Subcutaneous abdominal adipose tissue (tissue), 5 donors: ENCODE measurements at regions not wholly inside any gene's neighbourhood (a gene's known extent, or its start where the extent isn't known, plus 50 kb on each side); places are given as distances from the start of the nearest gene placed in this dataset.
"Not testable (repeated sequence)": the region's sequence is repeated elsewhere in the genome, so short reads cannot be mapped to it uniquely, and the experiment has no call there.

Experiments
- H3K27ac ChIP-seq: one replicate; pipeline ENCODE4 v1.7.0; 2013; ENCODE audit warnings: low read depth, mild to moderate bottlenecking, inconsistent platforms, low read length, moderate library complexity
- H3K27me3 ChIP-seq, 5 donors: one replicate each; pipeline ENCODE4 v1.7.0; 2013; ENCODE audit warnings: low read length in 5 of 5, inconsistent platforms in 1 of 5; ENCODE audit not compliant: control insufficient read depth in 5 of 5, insufficient read depth in 4 of 5
- H3K36me3 ChIP-seq, 5 donors: one replicate each; pipeline ENCODE4 v1.7.0; 2013; ENCODE audit warnings: low read length in 5 of 5; ENCODE audit not compliant: control insufficient read depth in 5 of 5, insufficient read depth in 5 of 5
- H3K4me1 ChIP-seq, 5 donors: one replicate each; pipeline ENCODE4 v1.7.0; 2013; ENCODE audit warnings: low read length in 5 of 5, mild to moderate bottlenecking in 3 of 5, moderate library complexity in 1 of 5; ENCODE audit not compliant: control insufficient read depth in 5 of 5, insufficient read depth in 5 of 5
- H3K4me3 ChIP-seq, 5 donors: one replicate each; pipeline ENCODE4 v1.7.0; 2013; ENCODE audit warnings: low read length in 5 of 5, low read depth in 1 of 5
- H3K9ac ChIP-seq, 5 donors: one replicate each; pipeline ENCODE4 v1.7.0; 2013; ENCODE audit warnings: low read length in 5 of 5, mild to moderate bottlenecking in 4 of 5, moderate library complexity in 3 of 5
- H3K9me3 ChIP-seq, 5 donors: one replicate each; pipeline ENCODE4 v1.7.0; 2013; ENCODE audit warnings: low read length in 5 of 5; ENCODE audit not compliant: control insufficient read depth in 5 of 5
- donor health status: healthy.
- donor health status: healthy.
- donor health status: healthy.
- donor health status: healthy.
- donor health status: healthy.

- H3K9ac ChIP-seq, H3K9me3 ChIP-seq, H3K4me3 ChIP-seq, H3K4me1 ChIP-seq, H3K36me3 ChIP-seq, H3K27me3 ChIP-seq, H3K27ac ChIP-seq: not testable (repeated sequence)
Measured at GRCh38 chr3:106486945-106487639, 618.3 kb upstream of the CBLB start.

- no peak overlapping the region for H3K9ac ChIP-seq
- no peaks in the 10 kb centered on the region for H3K9me3 ChIP-seq
- H3K36me3 ChIP-seq = no peaks in the 10 kb centered on the region
- H3K27ac ChIP-seq = no peak overlapping the region
- H3K4me3 ChIP-seq = no peak overlapping the region
- no peaks in the 10 kb centered on the region for H3K27me3 ChIP-seq
- H3K4me1 ChIP-seq = no peaks in the 10 kb centered on the region
Measured at GRCh38 chr3:106488331-106488730, 619.5 kb upstream of the CBLB start.

GRCh38 chr3:106491796-106492195 is 623.0 kb upstream of the CBLB start:
- Histone ChIP-seq H3K9ac (no peak overlapping the region), H3K27me3 (no peaks in the 10 kb centered on the region), H3K4me1 (no peaks in the 10 kb centered on the region), H3K27ac (no peak overlapping the region), H3K36me3 (no peaks in the 10 kb centered on the region), H3K9me3 (no peaks in the 10 kb centered on the region), H3K4me3 (no peak overlapping the region)

- Histone ChIP-seq H3K27ac (no peak overlapping the region), H3K9ac (no peak overlapping the region), H3K4me3 (no peak overlapping the region), H3K27me3 (no peaks in the 10 kb centered on the region), H3K9me3 (peaks cover 0 to 14% (median 9%) of the 10 kb centered on the region in 5 donors), H3K4me1 (peaks cover 0 to 9% (median 7%) of the 10 kb centered on the region in 5 donors), H3K36me3 (no peaks in the 10 kb centered on the region)
Measured at GRCh38 chr3:106508331-106508893, 639.6 kb upstream of the CBLB start.

- Histone ChIP-seq H3K27ac (peak overlapping the region; percentile 66), H3K4me3 (no peak overlapping the region), H3K4me1 (peaks cover 0 to 9% (median 7%) of the 10 kb centered on the region in 5 donors), H3K27me3 (no peaks in the 10 kb centered on the region), H3K9ac (peak overlapping the region in 1 of 5 donors; percentile 21), H3K9me3 (peaks cover 0 to 14% (median 9%) of the 10 kb centered on the region in 5 donors), H3K36me3 (no peaks in the 10 kb centered on the region)
Measured at GRCh38 chr3:106510206-106510605, 641.4 kb upstream of the CBLB start.

- Histone ChIP-seq H3K27me3 (no peaks in the 10 kb centered on the region), H3K4me3 (no peak overlapping the region), H3K36me3 (no peaks in the 10 kb centered on the region)
Measured at GRCh38 chr3:106512846-106513245, 644.0 kb upstream of the CBLB start.

GRCh38 chr3:106514431-106514830 is 645.6 kb upstream of the CBLB start:
- H3K9me3 ChIP-seq = no peaks in the 10 kb centered on the region
- no peak overlapping the region for H3K27ac ChIP-seq
- H3K36me3 ChIP-seq = no peaks in the 10 kb centered on the region

More at GRCh38 chr3:106512846-106513245, 644.0 kb upstream of the CBLB start:
- Histone ChIP-seq H3K27ac (no peak overlapping the region), H3K4me1 (peaks cover 0 to 9% (median 7%) of the 10 kb centered on the region in 5 donors), H3K9ac (no peak overlapping the region), H3K9me3 (peaks cover 0 to 1% (median 0%) of the 10 kb centered on the region in 5 donors)

GRCh38 chr3:106518516-106518915 is 649.7 kb upstream of the CBLB start:
- Histone ChIP-seq H3K4me3 (no peak overlapping the region), H3K27ac (no peak overlapping the region), H3K9ac (no peak overlapping the region), H3K27me3 (no peaks in the 10 kb centered on the region), H3K9me3 (no peaks in the 10 kb centered on the region), H3K4me1 (peaks cover 0 to 11% (median 0%) of the 10 kb centered on the region in 5 donors), H3K36me3 (no peaks in the 10 kb centered on the region)

More at GRCh38 chr3:106514431-106514830, 645.6 kb upstream of the CBLB start:
- H3K27me3 ChIP-seq = no peaks in the 10 kb centered on the region
- no peak overlapping the region for H3K4me3 ChIP-seq
- H3K4me1 ChIP-seq = peaks cover 0 to 8% (median 7%) of the 10 kb centered on the region in 5 donors
- H3K9ac ChIP-seq = no peak overlapping the region

GRCh38 chr3:106522397-106522796 is 653.6 kb upstream of the CBLB start:
- Histone ChIP-seq H3K4me3 (no peak overlapping the region), H3K4me1 (peaks cover 0 to 11% (median 0%) of the 10 kb centered on the region in 5 donors), H3K9ac (no peak overlapping the region), H3K9me3 (no peaks in the 10 kb centered on the region), H3K27ac (no peak overlapping the region), H3K36me3 (no peaks in the 10 kb centered on the region), H3K27me3 (no peaks in the 10 kb centered on the region)

GRCh38 chr3:106528932-106529331 is 660.1 kb upstream of the CBLB start:
- H3K27me3 ChIP-seq = no peaks in the 10 kb centered on the region
- no peaks in the 10 kb centered on the region for H3K36me3 ChIP-seq
- no peak overlapping the region for H3K9ac ChIP-seq
- H3K4me1 ChIP-seq = peaks cover 0 to 11% (median 3%) of the 10 kb centered on the region in 5 donors
- H3K9me3 ChIP-seq = no peaks in the 10 kb centered on the region
- no peak overlapping the region for H3K4me3 ChIP-seq
- no peak overlapping the region for H3K27ac ChIP-seq
